HG03039 (cell line): ENCODE measurements at regions not wholly inside any gene's neighbourhood (a gene's known extent, or its start where the extent isn't known, plus 50 kb on each side); places are given as distances from the start of the nearest gene placed in this dataset.
"Not testable (repeated sequence)": the region's sequence is repeated elsewhere in the genome, so short reads cannot be mapped to it uniquely, and the experiment has no call there.

ENCODE experiments used
- ATAC-seq: cut with Tn5 transposase; IDR thresholded peaks from one replicate; pipeline ENCODE4 v1.9.1; 2021; ENCODE audit warnings: mild to moderate bottlenecking, moderate library complexity; ENCODE audit not compliant: unreplicated experiment

GRCh38 chr2:8121022-8121825 is 560.6 kb upstream of the ID2 start:
- no peak for ATAC-seq

GRCh38 chr2:8121826-8122513 is 559.9 kb upstream of the ID2 start:
- ATAC-seq = no peak

GRCh38 chr2:8122520-8122919 is 559.3 kb upstream of the ID2 start:
- no peak for ATAC-seq

GRCh38 chr2:8123464-8123863 is 558.4 kb upstream of the ID2 start:
- no peak for ATAC-seq

DNA sequence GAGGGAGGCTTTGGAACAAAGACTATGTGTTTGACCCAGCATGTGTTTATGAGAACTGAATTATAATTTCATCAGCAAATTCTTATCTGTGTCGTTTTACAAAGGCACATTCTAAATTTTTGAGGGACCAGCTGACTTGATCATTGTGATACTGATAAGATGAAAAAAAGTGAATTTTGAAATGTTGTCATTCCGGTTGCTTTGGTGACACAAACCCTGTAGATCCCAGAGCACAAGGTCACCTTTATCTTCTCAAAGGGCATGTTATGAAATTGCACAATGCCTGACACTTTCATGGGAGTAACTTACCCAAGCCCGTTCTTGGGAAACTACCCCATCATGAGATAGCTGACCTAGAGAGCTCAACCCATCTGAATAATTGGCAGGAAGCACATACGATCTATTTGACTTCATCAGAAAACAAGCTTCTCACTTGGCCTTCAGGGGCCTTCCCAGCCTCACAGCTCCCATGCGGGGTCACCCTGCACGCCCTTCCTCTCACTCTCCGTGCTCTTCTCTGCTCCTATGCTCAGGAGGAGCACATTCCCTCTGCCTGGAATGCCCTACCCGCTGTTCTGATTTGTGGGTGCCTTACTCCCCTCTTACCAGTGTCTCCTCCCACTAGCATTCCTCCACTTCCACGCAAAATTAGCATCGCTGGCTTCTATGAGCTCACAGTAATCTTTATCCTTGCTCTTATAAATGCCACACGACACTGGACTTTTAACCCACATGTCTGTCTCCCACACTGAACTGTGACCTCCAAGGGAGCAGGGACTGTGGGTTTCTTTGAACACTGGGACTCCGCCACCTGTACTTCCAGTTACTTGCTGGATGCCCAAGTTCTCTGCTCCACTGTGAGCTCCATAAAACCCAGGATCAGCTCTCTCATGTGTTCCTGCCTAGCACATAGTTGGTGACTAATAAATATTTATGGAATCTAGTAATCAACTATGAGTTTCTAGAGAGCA is 555.8 kb upstream of the ID2 start:
- no peak for ATAC-seq

GRCh38 chr2:8126783-8127182 is 555.1 kb upstream of the ID2 start:
- ATAC-seq = no peak

DNA sequence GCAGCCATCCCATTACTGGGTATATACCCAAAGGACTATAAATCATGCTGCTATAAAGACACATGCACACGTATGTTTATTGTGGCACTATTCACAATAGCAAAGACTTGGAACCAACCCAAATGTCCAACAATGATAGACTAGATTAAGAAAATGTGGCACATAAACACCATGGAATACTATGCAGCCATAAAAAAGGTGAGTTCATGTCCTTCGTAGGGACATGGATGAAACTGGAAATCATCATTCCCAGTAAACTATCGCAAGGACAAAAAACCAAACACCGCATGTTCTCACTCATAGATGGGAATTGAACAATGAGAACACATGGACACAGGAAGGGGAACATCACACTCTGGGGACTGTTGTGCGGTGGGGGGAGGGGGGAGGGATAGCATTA is 550.4 kb upstream of the ID2 start:
- ATAC-seq = not testable (repeated sequence)

DNA sequence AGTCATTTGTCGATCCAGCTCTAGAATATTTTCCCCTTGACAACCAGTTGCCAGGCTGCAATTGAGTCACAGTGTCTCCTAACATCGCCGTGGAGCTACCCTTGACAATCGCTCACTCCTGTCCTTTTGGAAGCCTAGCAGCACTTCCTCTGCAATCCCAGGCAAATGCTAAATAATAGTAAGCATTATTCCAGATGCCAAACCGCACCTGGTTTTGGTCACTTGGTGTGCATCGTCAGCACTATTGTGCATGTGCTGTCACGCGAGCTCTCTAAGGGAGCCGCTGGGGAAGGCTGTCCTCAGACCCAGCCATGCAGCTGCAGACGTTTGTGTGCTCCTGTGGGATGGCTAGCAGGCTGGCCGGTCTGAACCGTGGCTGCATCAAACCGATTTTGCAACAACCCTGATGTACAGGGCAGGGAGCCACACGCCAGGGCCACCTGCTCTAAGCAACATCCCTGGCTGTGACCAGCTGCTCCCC is 549.5 kb upstream of the ID2 start:
- ATAC-seq = no peak

GRCh38 chr2:8132879-8133278 is 549.0 kb upstream of the ID2 start:
- no peak for ATAC-seq

DNA sequence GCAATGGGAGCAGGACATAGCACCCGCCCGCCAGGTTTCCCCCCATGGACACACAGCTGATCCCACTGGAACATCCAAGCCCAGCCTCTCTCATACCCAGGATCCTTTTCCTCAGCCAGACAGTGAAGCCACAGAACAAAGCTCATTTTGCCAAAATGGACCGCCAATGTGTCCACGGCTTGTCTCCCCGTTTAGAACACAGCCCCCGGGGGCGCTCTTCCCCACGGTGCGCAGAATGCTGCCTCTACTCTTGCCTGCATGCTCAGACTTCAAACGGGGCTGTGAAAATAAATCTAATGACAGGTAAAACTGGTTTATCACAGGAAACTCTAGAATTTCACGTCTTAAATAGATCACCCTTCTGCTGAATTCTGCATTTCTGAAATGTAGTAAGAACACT is 548.5 kb upstream of the ID2 start:
- ATAC-seq = no peak

- no peak for ATAC-seq
These were observed 547.9 kb upstream of the ID2 start for GRCh38 chr2:8133913-8134472.

GRCh38 chr2:8134473-8134932 is 547.4 kb upstream of the ID2 start:
- ATAC-seq = no peak

- no peak for ATAC-seq
These were observed 546.7 kb upstream of the ID2 start for GRCh38 chr2:8134985-8135682.

- ATAC-seq = no peak
These were observed 544.1 kb upstream of the ID2 start for GRCh38 chr2:8137801-8138200.

DNA sequence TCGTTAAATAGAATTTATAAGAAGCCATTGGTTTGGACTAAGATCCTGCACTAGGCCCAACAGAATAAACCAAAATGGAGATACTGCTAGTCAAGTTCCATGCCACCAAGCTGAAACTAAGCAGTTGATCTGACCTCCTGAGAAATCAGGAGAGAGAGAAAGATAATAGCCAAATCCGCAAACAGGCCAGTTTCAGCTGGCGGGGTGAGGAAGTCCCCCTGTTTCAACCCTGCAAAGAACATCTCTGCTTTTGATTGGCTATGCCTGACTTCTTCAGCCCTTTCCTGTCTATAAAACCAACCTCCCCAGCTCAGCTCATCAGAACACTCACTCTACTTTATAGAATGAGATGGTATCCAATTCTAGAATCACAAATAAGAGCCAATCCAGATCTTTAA is 543.3 kb upstream of the ID2 start:
- ATAC-seq = no peak

GRCh38 chr2:8138923-8139667 is 542.8 kb upstream of the ID2 start:
- no peak for ATAC-seq

GRCh38 chr2:8139668-8140200 is 542.1 kb upstream of the ID2 start:
- ATAC-seq = no peak

- ATAC-seq = no peak
These were observed 540.7 kb upstream of the ID2 start for GRCh38 chr2:8141079-8141707.

DNA sequence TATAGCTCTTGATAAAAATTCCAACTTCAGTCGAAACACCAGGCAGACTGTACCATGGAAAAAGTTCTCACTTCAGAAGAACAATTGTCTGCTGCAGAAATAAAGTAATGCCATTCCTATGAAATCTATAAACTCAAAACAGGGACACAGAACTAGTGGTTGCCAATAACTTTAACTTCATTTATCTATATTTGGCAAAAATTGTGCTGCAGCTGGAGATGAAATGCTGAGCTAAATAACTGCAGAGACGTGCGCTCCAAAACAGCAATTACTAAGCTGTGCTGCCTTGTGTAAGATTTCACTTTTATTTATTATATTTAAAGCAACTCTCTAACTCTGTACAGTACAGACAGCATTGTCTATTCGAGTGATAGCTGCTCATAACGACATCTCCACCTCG is 540.1 kb upstream of the ID2 start:
- no peak for ATAC-seq
